ENCODE measurements at regions not wholly inside any gene's neighbourhood (a gene's known extent, or its start where the extent isn't known, plus 50 kb on each side); places are given as distances from the start of the nearest gene placed in this dataset.

DNA sequence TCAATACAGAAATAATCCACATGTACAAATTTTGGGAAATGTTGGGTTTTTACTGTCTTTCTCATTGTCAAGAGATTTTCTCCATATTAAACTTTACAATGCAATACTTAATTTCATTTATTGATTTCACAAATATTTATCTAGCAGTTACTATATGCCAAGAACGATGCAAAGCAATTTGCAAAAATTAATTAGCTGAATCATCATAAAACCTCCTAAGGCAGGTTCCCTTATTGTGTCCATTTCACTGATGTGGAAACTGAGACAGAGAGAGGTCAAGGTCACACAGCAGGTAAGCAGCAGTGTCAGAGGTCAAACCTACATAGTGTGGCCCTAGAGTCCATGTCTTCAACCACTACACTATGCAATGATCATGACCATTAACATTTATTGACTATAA is 286.8 kb upstream of the AUTS2 start:
- TF ChIP-seq CTCF (IDR thresholded peaks at IDR 0.05; ENCODE audit: low read depth, low read length) (no peak), EZH2phosphoT487 (IDR thresholded peaks at IDR 0.05; ENCODE audit: low read depth) (no peak)

Measured in OCI-LY3 (cell line).